HEK293 (cell line): ENCODE measurements at regions not wholly inside any gene's neighbourhood (a gene's known extent, or its start where the extent isn't known, plus 50 kb on each side); places are given as distances from the start of the nearest gene placed in this dataset.

Experiments
- CTCF ChIA-PET: fragments of 350-600 bp; formaldehyde crosslinking; extraction: SDS; loops from one replicate; lab custom pipeline; 2021; ENCODE audit warnings: antibody characterized with exemption; lab: Yijun Ruan, JAX
- POLR2A ChIA-PET: fragments of 300-600 bp; formaldehyde crosslinking; extraction: SDS; loops from one replicate; lab custom pipeline; 2020; ENCODE audit warnings: antibody characterized with exemption, inconsistent platforms; lab: Yijun Ruan, JAX
- H3K27ac ChIP-seq: fragments of 200-500 bp; sonication (Bioruptor generic); 2 replicates; pipeline ENCODE4 v1.5.1; 2014; ENCODE audit warnings: low read depth, low read length, control low read depth, inconsistent platforms; ENCODE audit errors: extremely low read depth
- H3K36me3 ChIP-seq, 2 experiments: fragments of 200-500 bp in 1 of 2; sonication (Bioruptor generic) in 1 of 2; 1 replicate in 1 of 2; 2 replicates in 1 of 2; pipeline ENCODE4 v1.5.1; 2014 to 2017; ENCODE audit warnings: inconsistent platforms in 2 of 2, low read length in 2 of 2; ENCODE audit not compliant: control insufficient read depth in 2 of 2, insufficient read depth in 1 of 2
- H3K4me1 ChIP-seq: fragments of 200-500 bp; sonication (Bioruptor generic); 2 replicates; pipeline ENCODE4 v1.5.1; 2014; ENCODE audit warnings: mild to moderate bottlenecking, low read length, inconsistent platforms; ENCODE audit not compliant: control insufficient read depth, insufficient read depth
- H3K4me3 ChIP-seq: 2 replicates; pipeline ENCODE4 v1.5.1; 2011; ENCODE audit warnings: low read depth, mild to moderate bottlenecking, control low read depth, low read length, moderate library complexity
- H3K9me3 ChIP-seq: fragments of 200-500 bp; sonication (Bioruptor generic); 2 replicates; pipeline ENCODE4 v1.5.1; 2014; ENCODE audit warnings: low read depth, low read length, inconsistent platforms; ENCODE audit not compliant: control insufficient read depth, insufficient read depth
- BCL11B ChIP-seq: fragments of 450-650 bp; formaldehyde crosslinking; IDR thresholded peaks from 2 replicates; pipeline ENCODE4 v1.5.1; 2016; ENCODE audit warnings: low read depth, missing biosample characterization, missing genetic modification characterization
- GLIS2 ChIP-seq: fragments of 450-650 bp; formaldehyde crosslinking; IDR thresholded peaks from 2 replicates; pipeline ENCODE4 v1.5.1; 2016; ENCODE audit warnings: missing biosample characterization, missing genetic modification characterization
- PRDM1 ChIP-seq: fragments of 450-650 bp; formaldehyde crosslinking; IDR thresholded peaks from 2 replicates; pipeline ENCODE4; 2016; ENCODE audit warnings: missing biosample characterization, missing genetic modification characterization
- PRDM4 ChIP-seq: fragments of 450-650 bp; formaldehyde crosslinking; IDR thresholded peaks from 2 replicates; pipeline ENCODE4 v1.5.1; 2017; ENCODE audit warnings: missing biosample characterization, missing genetic modification characterization
- RBAK ChIP-seq: fragments of 450-650 bp; formaldehyde crosslinking; IDR thresholded peaks from 2 replicates; pipeline ENCODE4 v1.5.1; 2016; ENCODE audit warnings: missing biosample characterization, missing genetic modification characterization
- ZBTB21 ChIP-seq: fragments of 450-650 bp; formaldehyde crosslinking; IDR thresholded peaks from 2 replicates; pipeline ENCODE4 v1.5.1; 2017; ENCODE audit warnings: missing biosample characterization, missing genetic modification characterization
- ZBTB48 ChIP-seq: fragments of 450-650 bp; formaldehyde crosslinking; IDR thresholded peaks from 2 replicates; pipeline ENCODE4 v1.5.1; 2016; ENCODE audit warnings: missing biosample characterization, missing genetic modification characterization
- ZBTB49 ChIP-seq: fragments of 450-650 bp; formaldehyde crosslinking; IDR thresholded peaks from 2 replicates; pipeline ENCODE4 v1.5.1; 2016; ENCODE audit warnings: missing biosample characterization, missing genetic modification characterization, low read depth
- ZEB2 ChIP-seq: fragments of 450-650 bp; formaldehyde crosslinking; IDR thresholded peaks from 2 replicates; pipeline ENCODE4 v1.5.1; 2016; ENCODE audit warnings: missing biosample characterization, missing genetic modification characterization
- ZNF114 ChIP-seq: fragments of 450-650 bp; formaldehyde crosslinking; IDR thresholded peaks from 2 replicates; pipeline ENCODE4 v1.5.0; 2017; ENCODE audit warnings: missing biosample characterization, missing genetic modification characterization
- ZNF133 ChIP-seq: fragments of 450-650 bp; formaldehyde crosslinking; IDR thresholded peaks from 2 replicates; pipeline ENCODE4 v1.5.1; 2016; ENCODE audit warnings: missing biosample characterization, missing genetic modification characterization
- ZNF169 ChIP-seq: fragments of 450-650 bp; formaldehyde crosslinking; IDR thresholded peaks from 2 replicates; pipeline ENCODE4 v1.5.1; 2016; ENCODE audit warnings: missing biosample characterization, missing genetic modification characterization
- ZNF248 ChIP-seq: fragments of 450-650 bp; formaldehyde crosslinking; IDR thresholded peaks from 2 replicates; pipeline ENCODE4 v1.5.1; 2017; ENCODE audit warnings: missing biosample characterization, missing genetic modification characterization
- ZNF26 ChIP-seq: fragments of 450-650 bp; formaldehyde crosslinking; IDR thresholded peaks from 2 replicates; pipeline ENCODE4 v1.5.1; 2016; ENCODE audit warnings: missing biosample characterization, missing genetic modification characterization
- ZNF311 ChIP-seq: fragments of 450-650 bp; formaldehyde crosslinking; IDR thresholded peaks from 2 replicates; pipeline ENCODE4 v1.5.1; 2017; ENCODE audit warnings: missing biosample characterization, missing genetic modification characterization, borderline replicate concordance
- ZNF324 ChIP-seq: fragments of 450-650 bp; formaldehyde crosslinking; IDR thresholded peaks from 2 replicates; pipeline ENCODE4 v1.5.1; 2016; ENCODE audit warnings: missing biosample characterization, missing genetic modification characterization
- ZNF645 ChIP-seq: fragments of 450-650 bp; formaldehyde crosslinking; IDR thresholded peaks from 2 replicates; pipeline ENCODE4; 2016; ENCODE audit warnings: missing biosample characterization, missing genetic modification characterization
- ZNF654 ChIP-seq: fragments of 450-650 bp; formaldehyde crosslinking; IDR thresholded peaks from 2 replicates; pipeline ENCODE4 v1.5.1; 2016; ENCODE audit warnings: low read depth, missing biosample characterization, missing genetic modification characterization
- ZNF677 ChIP-seq: fragments of 450-650 bp; IDR thresholded peaks from 2 replicates; pipeline ENCODE4 v1.5.0; 2018; ENCODE audit warnings: missing biosample characterization, mild to moderate bottlenecking, missing genetic modification characterization, moderate library complexity
- ZNF785 ChIP-seq: fragments of 450-650 bp; formaldehyde crosslinking; IDR thresholded peaks from 2 replicates; pipeline ENCODE4 v1.5.1; 2016; ENCODE audit warnings: missing biosample characterization, missing genetic modification characterization
- ZSCAN16 ChIP-seq: fragments of 450-650 bp; formaldehyde crosslinking; IDR thresholded peaks from 2 replicates; pipeline ENCODE4 v1.5.1; 2016; ENCODE audit warnings: missing biosample characterization, missing genetic modification characterization
- TF ChIP-seq, protein P1 (sequence below): fragments of 450-650 bp; formaldehyde crosslinking; IDR thresholded peaks from 2 replicates; pipeline ENCODE4 v1.5.1; 2016; ENCODE audit warnings: missing biosample characterization, missing genetic modification characterization

DNA sequence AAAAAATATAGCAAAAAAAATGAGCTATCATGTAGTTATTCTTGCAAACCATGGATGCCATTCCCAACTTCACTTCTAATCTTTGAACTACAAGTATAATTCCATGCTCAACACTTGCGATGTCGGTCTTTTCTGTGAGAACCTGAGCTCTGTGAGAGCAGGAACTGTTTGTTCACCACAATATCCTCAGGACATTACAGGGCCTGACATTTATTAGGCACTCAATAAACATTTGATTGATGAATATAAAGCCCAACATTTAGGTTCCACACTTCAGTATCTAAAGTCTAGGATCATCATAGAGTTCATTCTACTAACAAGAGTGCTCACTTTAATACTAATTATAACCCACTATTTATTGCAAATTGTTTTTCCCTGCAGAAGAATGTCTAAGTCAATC, 211.6 kb upstream of the FAM241A start (continued):
- TF ChIP-seq ZNF677 (tag by site-specific recombination) (no peak), ZNF785 (no peak)

DNA sequence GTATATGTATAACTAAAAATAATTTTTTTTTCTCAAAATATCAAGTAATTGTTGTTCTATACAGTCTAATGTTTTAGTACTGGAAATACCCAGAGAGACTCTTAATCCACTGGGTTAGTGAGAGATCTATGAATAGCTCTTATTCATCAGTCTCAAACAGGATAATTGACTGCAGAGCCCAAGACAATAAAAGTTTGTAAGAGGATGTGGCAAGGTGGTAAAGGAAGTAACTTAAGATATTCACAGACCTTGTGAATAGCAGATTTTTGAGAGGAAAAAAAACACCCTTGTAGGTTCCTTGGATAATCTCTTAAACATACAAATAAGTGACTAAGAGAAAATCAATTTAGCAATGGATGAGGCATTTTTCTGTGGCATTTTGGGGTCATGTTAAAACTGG, 210.9 kb upstream of the FAM241A start:
- no peaks in the 10 kb centered on the region for H3K4me1 ChIP-seq
- POLR2A ChIA-PET: no interaction called here
- TF ChIP-seq PRDM1 (no peak), ZSCAN16 (tag by site-specific recombination) (no peak), GLIS2 (no peak), ZNF114 (tag by site-specific recombination) (no peak), ZNF26 (tag by site-specific recombination) (no peak), ZBTB48 (tag by site-specific recombination) (no peak), RBAK (no peak), ZNF654 (no peak), ZNF169 (tag by site-specific recombination) (no peak), ZEB2 (tag by site-specific recombination) (no peak), ZBTB49 (tag by site-specific recombination) (no peak), ZNF133 (tag by site-specific recombination) (no peak), BCL11B (tag by site-specific recombination) (no peak), ZNF248 (tag by site-specific recombination) (no peak), ZNF645 (tag by site-specific recombination) (no peak), ZNF324 (no peak), PRDM4 (tag by site-specific recombination) (no peak), ZBTB21 (no peak), ZNF311 (no peak)
- TF ChIP-seq, protein P1, sequence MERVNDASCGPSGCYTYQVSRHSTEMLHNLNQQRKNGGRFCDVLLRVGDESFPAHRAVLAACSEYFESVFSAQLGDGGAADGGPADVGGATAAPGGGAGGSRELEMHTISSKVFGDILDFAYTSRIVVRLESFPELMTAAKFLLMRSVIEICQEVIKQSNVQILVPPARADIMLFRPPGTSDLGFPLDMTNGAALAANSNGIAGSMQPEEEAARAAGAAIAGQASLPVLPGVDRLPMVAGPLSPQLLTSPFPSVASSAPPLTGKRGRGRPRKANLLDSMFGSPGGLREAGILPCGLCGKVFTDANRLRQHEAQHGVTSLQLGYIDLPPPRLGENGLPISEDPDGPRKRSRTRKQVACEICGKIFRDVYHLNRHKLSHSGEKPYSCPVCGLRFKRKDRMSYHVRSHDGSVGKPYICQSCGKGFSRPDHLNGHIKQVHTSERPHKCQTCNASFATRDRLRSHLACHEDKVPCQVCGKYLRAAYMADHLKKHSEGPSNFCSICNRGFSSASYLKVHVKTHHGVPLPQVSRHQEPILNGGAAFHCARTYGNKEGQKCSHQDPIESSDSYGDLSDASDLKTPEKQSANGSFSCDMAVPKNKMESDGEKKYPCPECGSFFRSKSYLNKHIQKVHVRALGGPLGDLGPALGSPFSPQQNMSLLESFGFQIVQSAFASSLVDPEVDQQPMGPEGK: no peak
- H3K36me3 ChIP-seq: no peaks in the 10 kb centered on the region
- H3K4me3 ChIP-seq: no peak overlapping the region
- H3K9me3 ChIP-seq: no peaks in the 10 kb centered on the region
- CTCF ChIA-PET: interaction anchor here (0.9 kb wide), 1 partner anchor 78 kb away, joined by 4 read pairs; no protein-coding TSS in a partner anchor
- H3K27ac ChIP-seq: no peak overlapping the region
